HG02588 (cell line): ENCODE measurements at regions not wholly inside any gene's neighbourhood (a gene's known extent, or its start where the extent isn't known, plus 50 kb on each side); places are given as distances from the start of the nearest gene placed in this dataset.
"Not testable (repeated sequence)": the region's sequence is repeated elsewhere in the genome, so short reads cannot be mapped to it uniquely, and the experiment has no call there.

Experiments used
- ATAC-seq: cut with Tn5 transposase; IDR thresholded peaks from one replicate; pipeline ENCODE4 v1.9.1; 2021; ENCODE audit warnings: mild to moderate bottlenecking, moderate library complexity; ENCODE audit not compliant: unreplicated experiment

- ATAC-seq, result no peak
These were observed 1264.0 kb downstream of the TMEM121 start for GRCh38 chr14:106790189-106791036.

DNA sequence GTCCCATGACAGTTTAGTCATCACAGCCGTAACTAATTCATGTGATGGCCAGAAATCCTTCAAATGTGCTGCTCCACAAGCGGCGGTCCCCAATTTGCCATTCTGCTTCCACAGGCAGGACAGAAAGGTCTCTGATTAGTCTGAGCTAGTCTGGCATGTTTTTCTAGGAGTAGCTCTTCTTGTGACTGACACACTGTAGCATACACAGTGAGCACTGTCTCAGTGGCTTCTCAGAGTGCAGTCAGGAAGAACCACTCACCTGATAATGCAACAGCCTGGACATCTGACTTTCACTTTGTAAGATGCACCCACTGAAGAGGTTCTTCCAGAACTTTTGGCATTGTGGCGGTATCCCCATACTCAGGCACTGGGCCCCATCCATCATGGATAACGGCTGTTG lies 1266.2 kb downstream of the TMEM121 start:
- no peak for ATAC-seq

DNA sequence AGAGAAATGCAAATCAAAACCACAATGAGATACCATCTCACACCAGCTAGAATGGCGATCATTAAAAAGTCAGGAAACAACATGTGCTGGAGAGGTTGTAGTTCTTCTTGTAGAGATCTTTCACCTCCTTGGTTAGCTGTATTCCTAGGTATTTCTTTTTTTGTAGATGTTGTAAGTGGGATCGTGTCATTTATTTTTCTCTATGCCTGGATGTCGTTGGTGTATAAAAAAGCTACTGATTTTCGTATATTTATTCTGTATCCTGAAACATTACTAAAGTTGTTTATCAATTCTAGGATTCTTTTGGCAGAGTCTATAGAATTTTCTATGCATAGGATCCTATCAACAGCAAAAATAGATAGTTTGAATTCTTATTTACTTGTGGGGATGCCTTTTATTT lies 1271.8 kb downstream of the TMEM121 start:
- not testable (repeated sequence) for ATAC-seq

- no peak for ATAC-seq
These were observed 1276.3 kb downstream of the TMEM121 start for GRCh38 chr14:106802413-106803364.

DNA sequence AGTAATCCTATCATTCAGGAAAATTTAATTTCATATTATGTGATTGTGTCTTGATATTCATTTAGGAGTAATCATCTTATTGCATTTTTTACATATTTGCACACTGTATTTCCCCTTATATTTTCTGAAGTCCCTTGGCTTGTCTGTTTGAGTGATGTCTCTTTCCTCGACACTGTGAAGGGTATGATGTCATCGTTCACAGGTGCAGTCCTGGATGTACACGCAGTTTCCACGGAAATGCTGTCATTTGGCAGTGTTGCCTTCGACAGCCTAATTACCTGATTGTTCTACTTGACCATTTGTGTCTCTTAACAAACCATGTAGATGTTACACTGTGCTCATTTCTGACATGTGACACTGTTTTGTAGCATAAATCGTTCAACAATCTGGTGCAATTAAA lies 1277.0 kb downstream of the TMEM121 start:
- ATAC-seq, result no peak

DNA sequence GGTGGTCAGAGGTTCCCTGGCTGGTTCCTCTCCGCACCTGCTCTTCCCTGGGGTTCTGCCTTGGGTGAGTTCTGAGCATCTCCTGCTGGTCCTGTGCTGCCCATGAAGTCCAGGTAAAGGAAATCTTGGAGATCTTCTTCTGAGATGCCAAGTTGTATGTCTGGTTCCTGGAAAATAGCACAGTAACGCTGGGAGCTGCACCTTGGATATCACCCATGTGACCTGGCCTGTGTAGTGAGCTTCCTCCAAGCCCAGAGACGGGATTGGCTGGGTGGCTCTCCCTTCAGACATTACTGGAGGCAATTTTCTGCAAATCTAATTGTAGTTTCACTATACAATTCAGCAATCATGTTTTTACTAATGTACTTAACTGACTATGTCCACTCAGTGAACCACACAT lies 1281.1 kb downstream of the TMEM121 start:
- no peak for ATAC-seq

DNA sequence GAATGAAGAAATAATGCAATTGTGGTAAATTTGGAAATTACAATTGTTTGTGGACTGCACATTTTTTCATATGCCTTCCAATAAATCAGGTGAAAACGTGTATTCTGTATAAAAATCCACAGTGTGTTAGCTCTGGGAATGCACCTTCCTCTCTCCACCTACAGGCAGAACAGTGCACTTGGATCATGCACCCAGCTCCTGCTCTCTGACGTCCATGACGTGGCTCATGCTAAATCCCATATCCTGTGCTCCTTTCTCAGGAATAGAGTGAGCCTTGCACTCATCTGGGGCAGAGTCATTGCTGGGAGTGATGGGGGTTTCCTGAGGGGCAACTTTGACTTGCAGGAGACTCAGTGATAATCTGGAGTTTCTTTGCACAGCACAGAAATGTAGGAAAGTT lies 1282.1 kb downstream of the TMEM121 start:
- ATAC-seq, result no peak

- ATAC-seq, result no peak
These were observed 1282.5 kb downstream of the TMEM121 start for GRCh38 chr14:106808907-106809306.

DNA sequence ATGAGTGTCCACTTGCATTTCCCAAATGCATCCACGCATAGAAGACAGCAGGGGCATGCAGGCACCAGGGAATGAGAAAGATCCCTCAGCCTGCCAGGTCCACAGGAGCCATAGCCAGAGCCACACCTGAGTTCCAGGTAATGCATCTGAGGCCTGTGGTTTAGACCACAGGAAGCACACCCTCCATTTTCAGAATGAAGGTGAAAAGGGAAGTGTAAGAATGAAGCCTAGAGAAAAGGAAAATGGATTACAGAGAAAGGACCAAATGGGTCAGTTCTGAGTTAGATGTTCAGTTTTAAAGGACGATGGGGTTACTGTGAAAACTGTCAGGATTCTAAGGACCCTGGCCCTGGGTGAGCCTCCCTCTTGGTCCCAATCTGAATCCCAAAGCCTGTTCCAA lies 1283.2 kb downstream of the TMEM121 start:
- ATAC-seq, result no peak

DNA sequence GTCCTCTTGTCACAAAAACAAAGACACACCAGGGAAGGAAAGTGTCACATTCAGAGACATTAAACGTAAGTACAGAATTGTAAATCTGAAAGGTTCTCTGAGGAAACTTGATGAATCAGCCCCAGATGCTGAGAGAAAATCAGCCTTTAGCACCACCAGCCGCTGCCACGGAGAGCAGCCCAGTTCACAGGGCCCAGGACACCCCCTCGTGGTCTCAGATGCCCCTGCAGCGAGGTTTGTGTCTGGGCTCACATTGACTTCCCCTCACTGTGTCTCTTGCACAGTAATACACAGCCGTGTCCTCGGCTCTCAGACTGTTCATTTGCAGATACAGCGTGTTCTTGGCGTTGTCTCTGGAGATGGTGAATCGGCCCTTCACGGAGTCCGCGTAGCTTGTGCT lies 1283.8 kb downstream of the TMEM121 start:
- not testable (repeated sequence) for ATAC-seq

GRCh38 chr14:106811162-106811561 lies 1284.8 kb downstream of the TMEM121 start:
- no peak for ATAC-seq

GRCh38 chr14:106812788-106813476 lies 1286.5 kb downstream of the TMEM121 start:
- no peak for ATAC-seq

- no peak for ATAC-seq
These were observed 1287.1 kb downstream of the TMEM121 start for GRCh38 chr14:106813477-106813823.

DNA sequence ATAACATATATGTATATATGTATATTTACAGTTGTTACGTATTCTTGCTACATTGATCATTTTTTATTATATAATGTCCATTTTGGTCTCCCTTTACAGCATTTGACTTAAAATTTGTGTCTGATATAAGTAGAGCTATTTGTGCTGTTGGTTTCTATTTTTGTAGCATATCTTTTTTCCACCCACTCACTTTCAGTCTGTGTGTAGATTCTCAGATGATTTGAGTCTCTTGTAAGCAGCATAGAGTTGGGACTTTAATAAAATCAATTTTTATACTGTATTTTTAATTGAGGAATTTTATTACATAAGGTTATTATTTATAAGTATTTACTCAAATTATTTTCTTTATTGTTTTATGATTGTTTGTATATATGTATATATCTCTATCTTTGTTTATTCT lies 1293.7 kb downstream of the TMEM121 start:
- ATAC-seq, result no peak

- no peak for ATAC-seq
These were observed 1294.7 kb downstream of the TMEM121 start for GRCh38 chr14:106821119-106821518.

DNA sequence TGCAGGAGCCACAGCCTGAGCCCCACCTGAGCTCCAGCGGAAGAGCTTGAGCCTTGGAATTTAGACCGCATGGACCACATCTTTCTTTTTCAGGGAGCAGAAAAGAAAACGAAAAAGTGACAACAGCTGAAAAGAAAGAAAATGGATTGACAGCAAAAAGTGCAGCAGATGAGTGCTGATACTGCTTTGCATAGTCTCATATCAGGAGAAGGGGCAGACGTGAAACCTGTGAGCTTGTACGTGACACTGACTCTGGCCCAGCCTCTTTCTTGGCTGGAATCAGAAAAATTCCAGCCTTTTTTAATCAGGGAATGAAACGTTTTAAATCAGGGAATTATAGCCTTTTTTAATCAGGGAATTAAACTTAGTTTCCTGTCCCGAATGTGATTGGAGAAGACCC lies 1296.5 kb downstream of the TMEM121 start:
- no peak for ATAC-seq

DNA sequence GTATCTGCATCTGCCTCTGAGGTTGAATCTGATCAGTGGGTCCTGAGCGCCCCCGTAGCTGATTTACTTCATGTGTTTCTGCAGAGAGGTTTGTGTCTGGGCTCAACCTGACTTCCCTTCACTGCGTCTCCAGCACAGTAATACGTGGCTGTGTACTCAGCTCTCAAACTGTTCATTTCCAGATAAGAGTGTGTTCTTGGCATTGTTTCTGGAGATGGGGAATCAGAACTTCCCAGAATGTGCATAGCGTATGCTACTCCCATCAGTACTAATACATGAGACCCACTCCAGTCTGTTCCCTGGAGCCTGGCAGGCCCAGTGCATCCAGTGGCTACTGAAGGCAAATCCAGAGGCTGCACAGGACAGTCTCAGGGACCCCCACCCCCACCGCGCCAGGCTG lies 1297.2 kb downstream of the TMEM121 start:
- ATAC-seq, result no peak

DNA sequence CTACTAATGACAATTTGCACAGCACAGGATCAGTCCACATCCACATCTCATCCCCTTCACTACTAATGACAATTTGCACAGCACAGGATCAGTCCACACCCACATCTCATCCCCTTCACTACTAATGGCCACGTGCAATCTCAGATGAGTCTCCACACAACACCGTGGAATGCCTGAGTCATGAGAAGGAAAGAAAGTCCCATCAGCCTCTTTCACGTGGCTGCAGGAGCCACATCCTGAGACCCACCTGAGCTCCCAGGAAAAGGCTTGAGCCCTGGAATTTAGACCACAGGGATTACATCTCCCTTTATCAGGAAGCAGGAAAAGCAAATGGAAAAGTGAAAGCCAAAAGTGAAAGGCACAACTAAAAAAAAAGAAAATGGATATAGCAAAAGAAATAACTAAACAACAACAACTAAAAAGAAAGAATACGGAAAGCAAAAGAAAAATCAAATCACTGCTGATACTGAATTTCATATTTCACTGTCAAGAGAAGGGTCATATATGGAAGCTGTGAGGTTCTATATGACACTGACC lies 1300.5 kb downstream of the TMEM121 start:
- ATAC-seq, result no peak

GRCh38 chr14:106831322-106831720 lies 1304.9 kb downstream of the TMEM121 start:
- ATAC-seq, result peak; percentile 58

DNA sequence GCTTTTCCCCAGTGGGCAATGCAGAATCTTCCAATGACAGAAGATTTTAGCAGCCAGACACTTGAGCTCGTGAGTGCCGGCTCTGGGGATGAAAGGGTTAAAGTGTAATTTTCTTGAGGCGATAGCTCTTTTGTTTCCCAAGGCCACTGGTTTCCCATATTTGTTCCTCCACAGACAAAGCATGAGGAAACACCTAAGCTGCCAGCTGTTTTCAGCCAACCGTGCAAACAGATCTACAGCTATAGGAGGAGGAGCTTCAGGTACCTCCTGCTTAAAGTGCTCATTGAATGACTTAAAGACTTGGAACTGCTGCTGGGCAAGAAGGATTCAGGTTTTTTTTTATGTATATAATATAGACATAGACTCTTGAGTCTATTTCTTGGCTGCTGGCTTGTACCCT lies 1311.5 kb downstream of the TMEM121 start:
- ATAC-seq, result no peak
